Loucy (cell line): ENCODE measurements at regions not wholly inside any gene's neighbourhood (a gene's known extent, or its start where the extent isn't known, plus 50 kb on each side); places are given as distances from the start of the nearest gene placed in this dataset.
"Not testable (repeated sequence)": the region's sequence is repeated elsewhere in the genome, so short reads cannot be mapped to it uniquely, and the experiment has no call there.

Experiments used
- H2AFZ ChIP-seq: fragments of 200-600 bp; sonication (generic); 2 replicates; pipeline ENCODE4 v1.6.0; 2016; ENCODE audit warnings: antibody characterized with exemption, mild to moderate bottlenecking, low read length, moderate library complexity
- H3F3A ChIP-seq: fragments of 200-600 bp; 2 replicates; pipeline ENCODE4 v1.6.0; 2016; ENCODE audit warnings: antibody characterized with exemption, low read depth, mild to moderate bottlenecking
- H3K27me3 ChIP-seq: fragments of 200-600 bp; sonication (generic); 2 replicates; pipeline ENCODE4 v1.6.1; 2014; ENCODE audit warnings: low read length, mild to moderate bottlenecking; ENCODE audit not compliant: insufficient read depth, poor library complexity, severe bottlenecking
- H3K36me3 ChIP-seq: fragments of 200-600 bp; sonication (generic); 2 replicates; pipeline ENCODE4 v1.6.1; 2016; ENCODE audit warnings: low read length; ENCODE audit not compliant: insufficient read depth
- H3K4me1 ChIP-seq: fragments of 200-600 bp; sonication (generic); 2 replicates; pipeline ENCODE4 v1.5.1; 2014; ENCODE audit warnings: low read length, mild to moderate bottlenecking; ENCODE audit not compliant: insufficient read depth, poor library complexity, severe bottlenecking
- H3K4me2 ChIP-seq: fragments of 200-600 bp; sonication (generic); 2 replicates; pipeline ENCODE4 v1.6.0; 2014; ENCODE audit warnings: antibody characterized with exemption, low read length, low read depth, mild to moderate bottlenecking; ENCODE audit not compliant: poor library complexity, severe bottlenecking
- H3K4me3 ChIP-seq: fragments of 200-600 bp; sonication (generic); 2 replicates; pipeline ENCODE4 v1.5.1; 2014; ENCODE audit warnings: low read length, mild to moderate bottlenecking, mixed read lengths; ENCODE audit not compliant: poor library complexity, severe bottlenecking
- H3K79me2 ChIP-seq: fragments of 200-600 bp; sonication (generic); 2 replicates; pipeline ENCODE4 v1.6.1; 2014; ENCODE audit warnings: low read length; ENCODE audit not compliant: insufficient read depth
- H3K9ac ChIP-seq: fragments of 200-600 bp; sonication (generic); 2 replicates; pipeline ENCODE4 v1.6.0; 2014; ENCODE audit warnings: mild to moderate bottlenecking, low read depth, low read length, moderate library complexity; ENCODE audit not compliant: poor library complexity, severe bottlenecking
- H3K9me2 ChIP-seq: fragments of 200-600 bp; sonication (generic); replicated peaks from 2 replicates; pipeline ENCODE4 v1.6.1; 2016; ENCODE audit warnings: low read depth, low read length, mixed read lengths
- H3K9me3 ChIP-seq: fragments of 200-600 bp; sonication (generic); 2 replicates; pipeline ENCODE4 v1.6.1; 2014; ENCODE audit warnings: mild to moderate bottlenecking, antibody characterized with exemption, low read length, low read depth; ENCODE audit not compliant: insufficient read depth
- H4K20me1 ChIP-seq: fragments of 200-600 bp; sonication (generic); 2 replicates; pipeline ENCODE4 v1.6.0; 2014; ENCODE audit warnings: antibody characterized with exemption, low read length, mild to moderate bottlenecking; ENCODE audit not compliant: insufficient read depth, poor library complexity, severe bottlenecking
- EZH2phosphoT487 ChIP-seq: fragments of 200-600 bp; IDR thresholded peaks from 2 replicates; pipeline ENCODE4 v1.6.1; 2018; ENCODE audit warnings: antibody characterized with exemption, mild to moderate bottlenecking, moderate library complexity, borderline replicate concordance
- TF ChIP-seq, protein P1 (sequence below): fragments of 200-600 bp; sonication (generic); conservative IDR thresholded peaks from 2 replicates; pipeline ENCODE4 v1.5.1; 2014; ENCODE audit warnings: mild to moderate bottlenecking, antibody characterized with exemption, low read length

DNA sequence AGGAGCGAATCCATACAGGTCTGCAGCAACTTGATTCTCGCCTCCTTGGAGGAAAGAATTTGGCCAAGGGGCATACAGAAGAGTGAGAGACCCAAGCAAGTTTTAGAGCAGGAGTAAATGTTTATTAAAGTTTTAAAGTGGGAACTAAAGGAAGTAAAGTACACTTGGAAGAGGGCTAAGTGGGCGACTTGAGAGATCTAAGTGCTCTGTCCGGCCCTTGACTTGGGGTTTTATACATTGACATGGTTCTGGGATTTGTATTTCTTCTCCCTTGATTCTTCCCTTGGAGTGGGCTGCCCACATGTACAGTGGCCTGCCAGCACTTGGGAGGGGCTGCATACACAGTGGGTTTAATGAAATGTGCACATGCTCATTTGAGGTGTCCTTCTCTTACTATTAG, 421.2 kb downstream of the TMEM121 start:
- H2AFZ ChIP-seq = no peak overlapping the region
- TF ChIP-seq, protein P1, sequence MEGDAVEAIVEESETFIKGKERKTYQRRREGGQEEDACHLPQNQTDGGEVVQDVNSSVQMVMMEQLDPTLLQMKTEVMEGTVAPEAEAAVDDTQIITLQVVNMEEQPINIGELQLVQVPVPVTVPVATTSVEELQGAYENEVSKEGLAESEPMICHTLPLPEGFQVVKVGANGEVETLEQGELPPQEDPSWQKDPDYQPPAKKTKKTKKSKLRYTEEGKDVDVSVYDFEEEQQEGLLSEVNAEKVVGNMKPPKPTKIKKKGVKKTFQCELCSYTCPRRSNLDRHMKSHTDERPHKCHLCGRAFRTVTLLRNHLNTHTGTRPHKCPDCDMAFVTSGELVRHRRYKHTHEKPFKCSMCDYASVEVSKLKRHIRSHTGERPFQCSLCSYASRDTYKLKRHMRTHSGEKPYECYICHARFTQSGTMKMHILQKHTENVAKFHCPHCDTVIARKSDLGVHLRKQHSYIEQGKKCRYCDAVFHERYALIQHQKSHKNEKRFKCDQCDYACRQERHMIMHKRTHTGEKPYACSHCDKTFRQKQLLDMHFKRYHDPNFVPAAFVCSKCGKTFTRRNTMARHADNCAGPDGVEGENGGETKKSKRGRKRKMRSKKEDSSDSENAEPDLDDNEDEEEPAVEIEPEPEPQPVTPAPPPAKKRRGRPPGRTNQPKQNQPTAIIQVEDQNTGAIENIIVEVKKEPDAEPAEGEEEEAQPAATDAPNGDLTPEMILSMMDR = no peak
- no peak for TF ChIP-seq EZH2phosphoT487
- no peak overlapping the region for H3K9ac ChIP-seq
- no peaks in the 10 kb centered on the region for H4K20me1 ChIP-seq
- no peaks in the 10 kb centered on the region for H3K4me1 ChIP-seq
- no peak overlapping the region for H3K4me3 ChIP-seq
- H3F3A ChIP-seq = no peaks in the 10 kb centered on the region
- no peaks in the 10 kb centered on the region for H3K36me3 ChIP-seq
- no peaks in the 10 kb centered on the region for H3K27me3 ChIP-seq
- no peaks in the 10 kb centered on the region for H3K9me3 ChIP-seq
- no peaks in the 10 kb centered on the region for H3K79me2 ChIP-seq
- no peaks in the 10 kb centered on the region for H3K9me2 ChIP-seq
- no peak overlapping the region for H3K4me2 ChIP-seq

GRCh38 chr14:105948955-105949354, 422.6 kb downstream of the TMEM121 start:
- not testable (repeated sequence) for H3K9me3 ChIP-seq, H2AFZ ChIP-seq, H3K79me2 ChIP-seq, H3K4me1 ChIP-seq, H3K4me3 ChIP-seq, H3K9me2 ChIP-seq, H3F3A ChIP-seq, H3K4me2 ChIP-seq, H4K20me1 ChIP-seq, H3K36me3 ChIP-seq, H3K9ac ChIP-seq, H3K27me3 ChIP-seq

DNA sequence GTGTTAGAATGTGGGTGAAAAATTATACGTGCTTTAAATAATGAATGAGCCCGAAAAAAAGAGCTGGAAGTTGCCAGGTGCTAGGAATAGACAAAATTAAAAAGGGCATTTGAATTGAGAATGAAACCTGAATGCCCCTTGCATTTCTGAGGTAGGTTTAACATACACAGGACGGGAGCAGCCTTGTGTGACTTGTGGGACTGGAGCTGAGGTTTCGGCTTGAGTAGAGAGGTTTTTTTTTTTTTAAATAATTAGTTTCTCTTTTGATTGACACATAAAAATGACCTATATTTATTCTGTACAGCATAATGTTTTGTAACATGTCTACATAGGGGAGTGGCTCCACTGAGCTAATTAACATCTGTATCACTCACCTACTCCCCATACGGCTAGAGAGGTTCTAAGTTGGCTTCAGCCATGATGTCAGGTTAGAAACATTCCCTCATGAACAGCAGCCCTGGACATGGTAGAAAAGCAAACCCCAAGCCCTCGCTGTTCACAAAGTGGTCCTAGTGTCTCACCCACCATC, 424.0 kb downstream of the TMEM121 start:
- H3F3A ChIP-seq = not testable (repeated sequence)

GRCh38 chr14:105951399-105951798, 425.0 kb downstream of the TMEM121 start:
- no peak overlapping the region for H3K4me2 ChIP-seq
- no peaks in the 10 kb centered on the region for H3F3A ChIP-seq
- H3K27me3 ChIP-seq = no peaks in the 10 kb centered on the region
- no peak overlapping the region for H2AFZ ChIP-seq
- H4K20me1 ChIP-seq = no peaks in the 10 kb centered on the region
- no peaks in the 10 kb centered on the region for H3K79me2 ChIP-seq
- H3K9me3 ChIP-seq = no peaks in the 10 kb centered on the region
- H3K4me1 ChIP-seq = no peaks in the 10 kb centered on the region
- no peaks in the 10 kb centered on the region for H3K36me3 ChIP-seq
- no peak overlapping the region for H3K9ac ChIP-seq
- TF ChIP-seq EZH2phosphoT487 = no peak
- TF ChIP-seq, protein P1 = no peak
- H3K4me3 ChIP-seq = no peak overlapping the region
- no peaks in the 10 kb centered on the region for H3K9me2 ChIP-seq

More for the DNA sequence above, 424.0 kb downstream of the TMEM121 start:
- H3K27me3 ChIP-seq, H3K9me2 ChIP-seq, H3K9me3 ChIP-seq, H2AFZ ChIP-seq, H4K20me1 ChIP-seq, H3K4me1 ChIP-seq, H3K4me2 ChIP-seq, H3K4me3 ChIP-seq, H3K36me3 ChIP-seq, H3K79me2 ChIP-seq, H3K9ac ChIP-seq: not testable (repeated sequence)
